ENCODE measurements at regions not wholly inside any gene's neighbourhood (a gene's known extent, or its start where the extent isn't known, plus 50 kb on each side); places are given as distances from the start of the nearest gene placed in this dataset.
"Not testable (repeated sequence)": the region's sequence is repeated elsewhere in the genome, so short reads cannot be mapped to it uniquely, and the experiment has no call there.

DNA sequence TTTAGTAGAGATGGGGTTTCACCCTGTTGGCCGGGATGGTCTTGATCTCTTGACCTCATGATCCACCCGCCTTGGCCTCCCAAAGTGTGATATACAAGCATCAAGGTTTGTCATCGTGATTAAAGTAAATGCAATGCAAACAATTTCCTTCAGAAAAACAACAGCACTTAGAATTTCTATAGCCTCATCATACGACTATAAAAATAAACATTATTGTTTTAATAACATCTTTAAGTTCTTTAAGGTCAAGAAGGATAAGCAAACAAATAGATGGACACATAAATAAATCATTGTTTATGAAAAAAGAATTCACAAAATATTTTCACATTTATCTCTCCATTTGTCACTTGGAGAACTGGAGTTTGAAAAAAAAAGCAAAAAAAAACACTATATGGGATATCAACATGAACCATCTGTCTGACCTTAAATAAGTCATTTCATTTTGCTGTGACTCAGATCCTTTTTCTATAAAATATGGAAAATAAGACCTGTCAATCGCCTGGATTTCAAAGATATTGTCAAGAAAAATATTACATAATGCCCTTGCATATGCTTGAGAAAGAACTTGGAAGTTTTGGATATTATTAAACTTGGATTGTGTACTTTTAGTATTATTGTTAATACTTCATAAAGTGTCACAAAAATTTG lies 642.0 kb upstream of the KCNMB2 start:
- no peak for DNase-seq (ENCODE audit: low read depth in 2 of 2)

DNA sequence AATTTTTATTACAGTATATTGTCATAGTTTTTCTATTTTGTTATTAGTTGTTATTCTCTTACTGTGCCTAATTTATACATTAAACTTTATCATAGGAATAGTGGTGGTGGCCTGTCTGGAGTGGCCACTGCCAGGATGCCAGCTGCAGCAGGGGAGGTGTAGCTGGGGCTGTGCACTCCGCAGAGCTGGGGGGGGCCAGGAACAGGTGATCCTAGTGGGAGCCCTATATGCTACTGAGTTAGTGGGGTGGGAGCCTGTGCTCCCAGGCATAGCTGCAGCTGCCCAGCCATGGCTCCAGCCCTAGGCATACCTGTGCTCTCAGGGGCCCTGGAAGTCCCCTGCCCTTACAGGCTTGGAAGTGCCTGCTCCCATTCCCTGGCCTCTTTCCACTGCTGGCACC lies 638.1 kb upstream of the KCNMB2 start:
- no peak for DNase-seq (ENCODE audit: low read depth in 2 of 2)

GRCh38 chr3:177899275-177900067 lies 636.8 kb upstream of the KCNMB2 start:
- DNase-seq (ENCODE audit: low read depth in 2 of 2), result no peak

GRCh38 chr3:177902876-177903275 lies 633.4 kb upstream of the KCNMB2 start:
- no peak for DNase-seq (ENCODE audit: low read depth in 2 of 2)

GRCh38 chr3:177904621-177905020 lies 631.6 kb upstream of the KCNMB2 start:
- DNase-seq (ENCODE audit: low read depth in 2 of 2), result no peak

- DNase-seq (ENCODE audit: low read depth in 2 of 2), result no peak
Observed at GRCh38 chr3:177905173-177906125, 630.8 kb upstream of the KCNMB2 start.

GRCh38 chr3:177906126-177906511 lies 630.1 kb upstream of the KCNMB2 start:
- no peak for DNase-seq (ENCODE audit: low read depth in 2 of 2)

DNA sequence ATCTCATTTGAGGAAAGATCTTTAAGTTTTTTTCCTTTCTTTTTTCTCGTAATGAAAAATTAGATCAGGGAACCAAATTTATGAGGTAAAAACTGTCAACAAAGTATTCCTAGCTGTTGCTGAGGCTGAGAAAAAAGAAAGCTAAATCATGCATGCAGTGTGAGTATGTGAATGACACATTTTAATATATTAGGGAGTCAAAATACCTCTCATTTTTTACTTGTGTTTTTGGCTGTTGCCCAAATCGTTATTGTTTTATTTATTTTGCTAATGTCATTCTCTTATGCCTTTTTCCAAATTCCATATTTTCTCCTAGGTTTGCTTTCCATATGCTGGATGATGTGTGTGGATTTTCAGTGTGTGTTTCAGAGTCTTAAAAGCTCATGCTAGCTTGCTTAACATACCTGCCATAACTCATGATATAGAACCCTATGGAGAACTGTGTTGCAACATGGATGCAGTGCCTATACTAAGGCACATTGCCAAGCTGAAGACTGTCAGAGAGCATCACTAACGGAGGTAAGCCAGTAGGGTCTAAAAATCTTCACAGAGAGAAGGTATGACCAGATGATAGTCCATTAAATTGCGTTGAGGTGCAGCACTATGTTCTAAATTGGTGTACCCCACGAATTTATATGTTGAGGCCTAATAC lies 629.5 kb upstream of the KCNMB2 start:
- no peak for DNase-seq (ENCODE audit: low read depth in 2 of 2)

DNA sequence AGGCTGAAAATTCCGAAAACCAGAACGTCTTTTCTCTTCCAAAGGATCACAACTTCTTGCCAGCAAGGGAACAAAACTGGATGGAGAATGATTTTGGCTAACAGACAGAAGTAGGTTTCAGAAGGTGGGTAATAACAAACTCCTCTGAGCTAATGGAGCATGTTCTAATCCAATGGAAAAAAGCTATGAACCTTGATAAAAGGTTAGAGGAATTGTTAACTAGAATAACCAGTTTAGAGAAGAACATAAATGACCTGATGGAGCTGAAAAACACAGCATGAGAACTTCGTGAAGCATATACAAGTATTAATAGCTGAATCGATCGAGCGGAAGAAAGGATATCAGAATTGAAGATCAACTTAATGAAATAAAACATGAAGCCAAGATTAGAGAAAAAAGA lies 626.7 kb upstream of the KCNMB2 start:
- not testable (repeated sequence) for DNase-seq (ENCODE audit: low read depth in 2 of 2)

DNA sequence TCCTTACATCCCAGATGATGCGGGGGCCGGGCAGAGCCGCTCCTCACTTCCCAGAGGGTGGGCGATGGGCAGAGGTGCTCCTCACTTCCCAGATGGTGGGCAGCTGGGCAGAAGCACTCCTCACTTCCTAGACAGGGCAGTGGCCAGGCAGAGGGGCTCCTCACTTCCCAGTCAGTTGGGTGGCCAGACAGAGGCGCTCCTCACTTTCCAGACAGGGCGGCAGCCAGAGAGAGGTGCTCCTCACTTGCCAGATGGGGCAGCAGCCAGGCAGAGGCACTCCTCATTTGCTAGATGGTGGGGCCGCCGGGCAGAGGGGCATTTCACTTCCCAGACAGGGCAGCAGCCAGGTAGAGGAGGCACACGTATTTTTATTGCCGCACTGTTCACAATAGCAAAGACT lies 622.0 kb upstream of the KCNMB2 start:
- DNase-seq (ENCODE audit: low read depth in 2 of 2), result no peak

DNA sequence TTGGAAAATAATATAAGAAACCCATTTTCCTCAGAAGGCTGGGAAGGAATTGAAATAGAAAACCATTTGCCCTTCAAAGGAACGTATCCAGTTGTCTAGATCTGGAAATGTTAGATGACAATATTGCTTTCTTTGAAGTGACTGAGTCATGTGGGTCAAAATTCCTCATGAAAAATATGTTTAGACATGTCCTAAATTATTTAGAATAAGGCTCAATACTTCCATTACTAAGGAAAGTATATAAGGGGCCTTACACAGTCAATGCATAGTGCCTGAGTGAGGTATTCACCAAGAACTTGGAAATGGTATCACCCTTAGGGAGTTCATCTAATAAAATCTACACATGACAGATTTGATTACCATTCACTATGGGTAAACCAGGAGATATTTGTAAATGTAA lies 619.8 kb upstream of the KCNMB2 start:
- DNase-seq (ENCODE audit: low read depth in 2 of 2), result no peak

- no peak for DNase-seq (ENCODE audit: low read depth in 2 of 2)
Observed at GRCh38 chr3:177917234-177917861, 618.9 kb upstream of the KCNMB2 start.

- DNase-seq (ENCODE audit: low read depth in 2 of 2), result no peak
Observed at GRCh38 chr3:177921153-177921552, 615.1 kb upstream of the KCNMB2 start.

DNA sequence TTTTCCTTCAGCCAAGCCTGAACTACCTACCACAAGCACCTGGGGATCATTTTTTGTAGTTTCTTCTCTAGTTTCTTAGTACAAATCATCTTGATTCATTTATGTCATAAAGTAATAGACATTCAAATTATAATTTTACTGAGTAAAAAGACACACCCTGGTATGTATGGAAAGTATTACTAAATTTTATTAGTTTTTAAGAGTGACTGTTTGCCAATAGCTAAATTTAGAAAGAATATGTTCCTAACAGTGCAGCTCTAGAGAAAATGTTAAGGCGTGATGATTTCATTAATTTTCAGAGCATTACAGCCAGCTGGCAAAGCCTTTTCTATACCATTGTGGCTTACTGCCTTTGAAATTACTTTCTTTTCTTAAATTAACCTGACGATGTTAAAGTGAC lies 612.0 kb upstream of the KCNMB2 start:
- DNase-seq (ENCODE audit: low read depth in 2 of 2), result no peak

DNA sequence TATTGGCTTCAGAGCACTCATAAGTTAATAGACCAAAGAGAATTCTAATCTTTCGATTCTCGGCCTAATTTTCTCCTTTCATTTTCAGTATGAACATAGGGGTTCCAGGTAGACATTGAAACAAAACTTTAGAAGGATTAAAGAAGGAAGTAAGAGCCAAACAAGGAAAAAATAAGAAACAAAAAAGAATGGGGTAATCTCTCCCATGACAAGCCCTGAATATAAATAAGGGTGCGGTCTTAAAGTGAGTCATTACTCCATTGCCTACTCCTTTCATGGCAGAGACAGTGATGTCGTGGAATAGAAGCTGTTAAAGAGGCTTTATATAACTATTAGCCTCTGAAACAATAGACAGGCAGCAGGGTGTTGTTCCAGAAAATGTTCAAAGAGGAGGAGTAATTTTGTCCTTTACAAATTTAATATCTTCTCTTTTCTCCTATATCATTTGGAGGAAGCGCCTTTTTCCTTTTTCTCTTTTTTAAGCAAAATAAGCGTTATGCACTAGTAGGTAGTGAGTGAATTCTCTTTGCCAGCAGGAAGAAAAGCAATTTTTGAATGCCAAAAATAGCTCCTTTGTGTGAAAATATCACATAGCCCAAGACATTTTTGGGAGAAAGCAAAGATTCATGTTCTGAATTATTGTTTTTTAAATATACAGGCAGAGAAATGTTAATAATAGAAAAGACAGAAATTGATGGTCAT lies 607.9 kb upstream of the KCNMB2 start:
- DNase-seq (ENCODE audit: low read depth in 2 of 2), result no peak

DNA sequence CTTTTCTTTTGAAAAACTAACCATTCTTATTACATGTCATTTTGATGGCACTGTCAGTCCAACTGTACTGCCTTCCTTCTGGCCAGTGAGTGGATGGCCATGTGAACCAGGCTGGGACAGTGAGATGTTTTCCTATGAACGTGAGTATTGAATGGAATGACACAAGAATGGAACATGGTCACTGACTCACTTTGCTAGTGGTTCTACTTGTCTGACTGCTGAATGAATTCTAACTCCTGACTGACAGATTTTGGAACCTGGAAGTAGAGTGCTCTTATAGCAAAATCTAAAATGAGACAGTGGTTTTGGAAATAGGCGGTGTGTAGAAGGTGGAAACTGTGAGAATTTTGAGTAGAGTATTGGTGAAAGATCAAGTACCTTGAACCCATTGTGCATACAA lies 606.9 kb upstream of the KCNMB2 start:
- no peak for DNase-seq (ENCODE audit: low read depth in 2 of 2)

- DNase-seq (ENCODE audit: low read depth in 2 of 2), result no peak
Observed at GRCh38 chr3:177930771-177931170, 605.5 kb upstream of the KCNMB2 start.

DNA sequence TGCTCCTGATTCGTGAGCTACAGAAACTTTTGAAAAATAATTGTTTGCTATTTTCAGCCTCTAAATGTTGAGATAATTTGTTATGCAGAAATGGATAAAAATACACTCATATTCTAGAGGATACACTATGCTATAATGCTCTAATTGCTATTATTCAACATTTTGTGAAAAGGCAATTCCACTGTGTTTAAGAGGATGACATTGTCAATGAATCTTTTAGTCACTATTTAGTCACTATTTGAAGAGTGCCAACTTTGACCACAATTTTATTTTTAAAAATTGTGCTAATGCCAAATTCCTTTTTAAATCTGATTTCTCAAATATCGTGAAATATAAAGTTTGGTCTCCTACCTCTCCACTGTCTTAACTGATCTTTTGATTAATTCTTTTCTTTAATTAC lies 604.9 kb upstream of the KCNMB2 start:
- no peak for DNase-seq (ENCODE audit: low read depth in 2 of 2)

- DNase-seq (ENCODE audit: low read depth in 2 of 2), result no peak
Observed at GRCh38 chr3:177932346-177932745, 603.9 kb upstream of the KCNMB2 start.

- DNase-seq (ENCODE audit: low read depth in 2 of 2), result no peak
Observed at GRCh38 chr3:177932750-177933660, 603.2 kb upstream of the KCNMB2 start.
